ENCODE measurements at regions not wholly inside any gene's neighbourhood (a gene's known extent, or its start where the extent isn't known, plus 50 kb on each side); places are given as distances from the start of the nearest gene placed in this dataset.

- TF ChIP-seq CTCF (IDR thresholded peaks at IDR 0.05 in 4 of 5, conservative IDR thresholded peaks at IDR 0.05 in 1 of 5) (no peak), POLR2A (IDR thresholded peaks at IDR 0.05) (no peak)
Observed at GRCh38 chr3:154515921-154516320, 85.9 kb upstream of the GPR149 start.
